IMR-90 (cell line): ENCODE measurements at regions not wholly inside any gene's neighbourhood (a gene's known extent, or its start where the extent isn't known, plus 50 kb on each side); places are given as distances from the start of the nearest gene placed in this dataset.

Source experiments
- ATAC-seq: fragments of 200-7000 bp; cut with Tn5 transposase; 2 replicates; pipeline ENCODE4 v1.9.1; 2020; ENCODE audit warnings: low read depth, mild to moderate bottlenecking, moderate library complexity
- BruUV-seq: library from RNA; stranded (reverse); fragments of 400-500 nt; replicated peaks from 2 replicates; lab custom pipeline; 2021; lab: Mats Ljungman, UMichigan
- CTCF ChIA-PET: fragments of 300-600 bp; formaldehyde crosslinking; extraction: SDS; loops from one replicate; lab custom pipeline; 2021; ENCODE audit warnings: antibody characterized with exemption; lab: Yijun Ruan, JAX
- POLR2A ChIA-PET: fragments of 300-600 bp; sonication (Branson Sonifier 250); formaldehyde crosslinking; loops from one replicate; lab custom pipeline; 2022; ENCODE audit warnings: antibody characterized with exemption; ENCODE audit not compliant: unreplicated experiment; lab: Charles Lee
- DNase-seq: peaks from one replicate; pipeline ENCODE4 v3.0.0; 2013
- H2AFZ ChIP-seq: replicated peaks from 2 replicates; pipeline ENCODE3; 2013; ENCODE audit warnings: low read length, mild to moderate bottlenecking; ENCODE audit not compliant: poor library complexity
- H2AK5ac ChIP-seq: 2 replicates; pipeline ENCODE4 v1.6.1; 2013; ENCODE audit warnings: low read depth, low read length, inconsistent platforms
- H2AK9ac ChIP-seq: replicated peaks from 2 replicates; pipeline ENCODE3; 2013; ENCODE audit warnings: mild to moderate bottlenecking, low read depth, low read length, moderate library complexity; ENCODE audit not compliant: poor library complexity
- H2BK120ac ChIP-seq: 2 replicates; pipeline ENCODE4 v1.6.1; 2013; ENCODE audit warnings: low read depth, low read length, inconsistent platforms
- H2BK15ac ChIP-seq: 3 replicates; pipeline ENCODE4 v1.6.1; 2013; ENCODE audit warnings: low read depth, low read length, inconsistent platforms
- H2BK20ac ChIP-seq: 2 replicates; pipeline ENCODE4 v1.6.1; 2013; ENCODE audit warnings: low read depth, mild to moderate bottlenecking, inconsistent platforms, low read length, moderate library complexity
- H2BK5ac ChIP-seq: 2 replicates; pipeline ENCODE4 v1.6.1; 2013; ENCODE audit warnings: mild to moderate bottlenecking, low read depth, low read length, inconsistent platforms; ENCODE audit not compliant: poor library complexity, severe bottlenecking
- H3K14ac ChIP-seq: replicated peaks from 2 replicates; pipeline ENCODE4 v1.6.1; 2013; ENCODE audit warnings: low read depth, low read length, inconsistent platforms
- H3K18ac ChIP-seq: 2 replicates; pipeline ENCODE4 v1.6.1; 2013; ENCODE audit warnings: low read depth, low read length, control low read depth
- H3K23ac ChIP-seq: 2 replicates; pipeline ENCODE4 v1.6.1; 2013; ENCODE audit warnings: low read depth, low read length, inconsistent platforms
- H3K27ac ChIP-seq: 2 replicates; pipeline ENCODE4 v1.5.1; 2013; ENCODE audit warnings: mild to moderate bottlenecking, control low read depth, low read length; ENCODE audit not compliant: insufficient read depth
- H3K27me3 ChIP-seq: 2 replicates; pipeline ENCODE4 v1.6.1; 2013; ENCODE audit warnings: low read length; ENCODE audit not compliant: control insufficient read depth, insufficient read depth
- H3K36me3 ChIP-seq: 2 replicates; pipeline ENCODE4 v1.6.1; 2013; ENCODE audit warnings: low read length, mixed read lengths; ENCODE audit not compliant: control insufficient read depth, insufficient read depth
- H3K4ac ChIP-seq: 2 replicates; pipeline ENCODE4 v1.6.1; 2013; ENCODE audit warnings: low read depth, low read length, inconsistent platforms
- H3K4me1 ChIP-seq: 2 replicates; pipeline ENCODE4 v1.6.1; 2013; ENCODE audit warnings: low read length, mixed read lengths; ENCODE audit not compliant: control insufficient read depth, insufficient read depth
- H3K4me2 ChIP-seq: 2 replicates; pipeline ENCODE4 v1.6.1; 2013; ENCODE audit warnings: low read depth, mild to moderate bottlenecking, control low read depth, low read length, moderate library complexity
- H3K4me3 ChIP-seq: 2 replicates; pipeline ENCODE4 v1.5.1; 2013; ENCODE audit warnings: low read depth, mild to moderate bottlenecking, control low read depth, low read length, moderate library complexity; ENCODE audit not compliant: insufficient read depth
- H3K56ac ChIP-seq: 2 replicates; pipeline ENCODE4 v1.6.1; 2013; ENCODE audit warnings: low read length, inconsistent platforms; ENCODE audit not compliant: insufficient read depth; ENCODE audit errors: extremely low read depth
- H3K79me1 ChIP-seq, 2 experiments: 2 replicates each; pipeline ENCODE4 v1.6.1; 2013; ENCODE audit warnings: low read length in 2 of 2, inconsistent platforms in 1 of 2, low read depth in 1 of 2
- H3K9ac ChIP-seq: 2 replicates; pipeline ENCODE4 v1.6.1; 2013; ENCODE audit warnings: low read depth, low read length, control low read depth
- H3K9me1 ChIP-seq: 2 replicates; pipeline ENCODE4 v1.6.1; 2013; ENCODE audit warnings: low read length, inconsistent platforms; ENCODE audit not compliant: insufficient read depth
- H3K9me3 ChIP-seq: 2 replicates; pipeline ENCODE4 v1.6.1; 2013; ENCODE audit warnings: low read length; ENCODE audit not compliant: control insufficient read depth, insufficient read depth
- H4K20me1 ChIP-seq: 2 replicates; pipeline ENCODE4 v1.6.1; 2013; ENCODE audit warnings: low read length, inconsistent platforms; ENCODE audit not compliant: insufficient read depth
- H4K5ac ChIP-seq: 2 replicates; pipeline ENCODE4 v1.6.1; 2013; ENCODE audit warnings: mild to moderate bottlenecking, low read depth, low read length, control low read depth
- H4K8ac ChIP-seq, 2 experiments: 2 replicates each; pipeline ENCODE4 v1.6.1; 2013; ENCODE audit warnings: low read depth in 2 of 2, low read length in 2 of 2, control low read depth in 1 of 2, inconsistent platforms in 1 of 2
- H4K91ac ChIP-seq: 2 replicates; pipeline ENCODE4 v1.6.1; 2013; ENCODE audit warnings: low read depth, low read length, inconsistent platforms; ENCODE audit not compliant: insufficient read depth
- NFE2L2 ChIP-seq: fragments of 150-350 bp; IDR thresholded peaks from 2 replicates; pipeline ENCODE4 v1.6.1; 2016; ENCODE audit warnings: low read depth, mild to moderate bottlenecking, low read length
- RFX5 ChIP-seq: IDR thresholded peaks from 2 replicates; pipeline ENCODE4 v1.8.0; 2012; ENCODE audit warnings: low read depth, mild to moderate bottlenecking, low read length, moderate library complexity
- WGBS, 2 experiments: methylation state at CpG; one replicate each; pipeline versions ENCODE4 v1.1.5 to v1.1.7; 2013; ENCODE audit warnings: missing lambda C conversion rate in 2 of 2; ENCODE audit not compliant: insufficient read length in 1 of 2; ENCODE audit errors: extremely low coverage in 2 of 2; 5-methylcytosine and 5-hydroxymethylcytosine counted together
- dilution Hi-C: fragments of 300-500 bp; cut with HindIII; formaldehyde crosslinking; loops from one replicate; pipeline ENCODE4 v1.14.3; 2018; ENCODE audit warnings: low sequenced_read_pairs; ENCODE audit not compliant: unreplicated experiment
- in situ Hi-C: fragments of 300-500 bp; cut with MboI; formaldehyde crosslinking; loops from 3 replicates; pipeline ENCODE4 v1.14.3; 2019; ENCODE audit warnings: low sequenced_read_pairs, inconsistent platforms, mixed read lengths
- intact Hi-C: fragments of 100-400 bp; cut with micrococcal nuclease; formaldehyde crosslinking; loops from 2 replicates; pipeline ENCODE4 v1.10.0; 2022

DNA sequence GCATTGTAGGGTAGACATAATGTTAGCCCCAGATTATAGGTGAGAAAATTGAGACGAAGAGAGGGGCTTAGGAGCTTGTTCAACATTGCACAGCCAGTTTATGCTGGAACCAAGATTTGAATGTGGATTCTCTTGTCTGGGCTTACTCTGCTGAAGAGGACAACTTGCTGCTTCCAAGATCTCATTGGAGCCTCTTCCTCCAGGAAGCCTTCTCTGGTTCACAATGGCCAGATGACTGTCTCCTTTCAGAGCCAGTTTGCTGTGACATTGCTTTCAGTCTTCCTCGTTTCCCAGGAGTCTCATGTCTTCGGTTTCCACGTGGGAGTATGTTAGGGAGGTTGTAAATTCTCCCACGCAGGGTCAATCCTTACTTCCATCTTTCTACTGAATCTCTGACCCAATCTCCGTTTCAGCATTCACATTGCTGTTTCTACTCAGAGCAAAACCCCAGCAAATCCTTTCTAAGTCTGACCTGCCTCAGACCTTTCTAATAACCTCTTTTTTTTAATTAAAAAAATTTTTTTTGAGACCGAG is 62.2 kb upstream of the LHX5 start:
- Histone ChIP-seq H2BK20ac (no peak overlapping the region), H2BK5ac (no peak overlapping the region), H3K9ac (no peak overlapping the region), H4K20me1 (no peaks in the 10 kb centered on the region), H3K36me3 (no peaks in the 10 kb centered on the region), H2BK15ac (no peak overlapping the region), H2AFZ (no peak overlapping the region), H3K14ac (no peak overlapping the region), H2AK5ac (no peak overlapping the region), H3K4me2 (no peak overlapping the region), H3K79me1 (no peaks in the 10 kb centered on the region), H3K9me1 (no peaks in the 10 kb centered on the region), H4K8ac (no peak overlapping the region), H3K27ac (no peak overlapping the region), H3K27me3 (no peaks in the 10 kb centered on the region), H3K4me1 (no peaks in the 10 kb centered on the region), H2AK9ac (no peak overlapping the region), H4K5ac (no peak overlapping the region), H3K4me3 (no peak overlapping the region), H3K4ac (no peak overlapping the region), H3K23ac (no peak overlapping the region), H2BK120ac (no peak overlapping the region), H3K9me3 (no peaks in the 10 kb centered on the region), H4K91ac (no peak overlapping the region), H3K18ac (no peak overlapping the region), H3K56ac (no peak overlapping the region)
- POLR2A ChIA-PET = no interaction called here
- BruUV-seq = no TSS peak
- DNase-seq = no peak
- intact Hi-C loops (no loop called here), dilution Hi-C loops (no loop called here), in situ Hi-C loops (no loop called here)
- WGBS, 2 experiments = 20% methylated on average over 2 of the region's 7 CpGs; no CpG with 5 or more reads in 1 of the 2 experiments
- TF ChIP-seq NFE2L2 (no peak), RFX5 (no peak)
- CTCF ChIA-PET = no interaction called here
- ATAC-seq = no peak
